ENCODE measurements at regions not wholly inside any gene's neighbourhood (a gene's known extent, or its start where the extent isn't known, plus 50 kb on each side); places are given as distances from the start of the nearest gene placed in this dataset.

DNA sequence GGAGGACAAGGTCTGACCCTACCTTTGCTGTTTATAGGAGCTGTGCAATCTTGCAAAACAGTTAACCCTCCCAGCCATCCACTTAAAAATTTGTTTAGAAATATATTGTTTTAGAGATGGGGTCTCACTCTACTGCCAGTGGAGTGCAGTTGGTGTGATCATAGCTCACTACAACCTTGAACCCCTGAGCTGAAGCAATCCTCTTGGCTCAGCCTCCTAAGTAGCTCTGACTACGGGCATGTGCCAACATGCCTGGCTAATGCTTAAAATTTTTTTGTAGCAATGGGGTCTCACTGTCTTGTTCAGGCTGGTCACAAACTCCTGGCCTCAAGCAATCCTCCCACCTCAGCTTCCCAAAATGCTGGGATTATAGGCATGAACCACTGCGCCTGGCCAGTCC is 120.2 kb upstream of the PJA2 start:
- Histone ChIP-seq H3K4me2 (ENCODE audit: insufficient read depth, low read length) (no peak overlapping the region), H4K20me1 (ENCODE audit: insufficient read depth, low read length) (no peaks in the 10 kb centered on the region), H3K27me3 (ENCODE audit: insufficient read depth, low read length) (no peaks in the 10 kb centered on the region), H3K4me1 (ENCODE audit: insufficient read depth, low read length) (peaks cover 16% of the 10 kb centered on the region), H3K36me3 (ENCODE audit: insufficient read depth, low read length) (no peaks in the 10 kb centered on the region), H2AFZ (ENCODE audit: low read length) (no peak overlapping the region), H3K4me3 (ENCODE audit: insufficient read depth, low read length) (no peak overlapping the region), H3K9me3 (ENCODE audit: low read depth, low read length) (no peaks in the 10 kb centered on the region), H3K27ac (ENCODE audit: low read depth, low read length) (no peak overlapping the region), H3K79me2 (ENCODE audit: insufficient read depth, low read length) (no peaks in the 10 kb centered on the region)
- no peak for TF ChIP-seq CTCF (IDR thresholded peaks at IDR 0.05; ENCODE audit: extremely low read depth, low read depth, low read length)
- no peak for DNase-seq (ENCODE audit: insufficient read length, low spot score, missing footprints)

- no peak for TF ChIP-seq CTCF (IDR thresholded peaks at IDR 0.05; ENCODE audit: extremely low read depth, low read depth, low read length)
- peaks cover 16% of the 10 kb centered on the region for H3K4me1 ChIP-seq (ENCODE audit: insufficient read depth, low read length)
- no peaks in the 10 kb centered on the region for H3K27me3 ChIP-seq (ENCODE audit: insufficient read depth, low read length)
- no peaks in the 10 kb centered on the region for H3K79me2 ChIP-seq (ENCODE audit: insufficient read depth, low read length)
- no peak for DNase-seq (ENCODE audit: insufficient read length, low spot score, missing footprints)
- no peaks in the 10 kb centered on the region for H3K9me3 ChIP-seq (ENCODE audit: low read depth, low read length)
- H3K27ac ChIP-seq (ENCODE audit: low read depth, low read length), result no peak overlapping the region
- no peaks in the 10 kb centered on the region for H4K20me1 ChIP-seq (ENCODE audit: insufficient read depth, low read length)
- no peaks in the 10 kb centered on the region for H3K36me3 ChIP-seq (ENCODE audit: insufficient read depth, low read length)
- H3K4me2 ChIP-seq (ENCODE audit: insufficient read depth, low read length), result no peak overlapping the region
- H3K4me3 ChIP-seq (ENCODE audit: insufficient read depth, low read length), result no peak overlapping the region
- no peak overlapping the region for H2AFZ ChIP-seq (ENCODE audit: low read length)
Observed at GRCh38 chr5:109529520-109529919, 119.7 kb upstream of the PJA2 start.

GRCh38 chr5:109524555-109524954 is 114.8 kb upstream of the PJA2 start:
- TF ChIP-seq CTCF (IDR thresholded peaks at IDR 0.05; ENCODE audit: extremely low read depth, low read depth, low read length), result no peak
- H3K4me1 ChIP-seq (ENCODE audit: insufficient read depth, low read length), result no peaks in the 10 kb centered on the region
- no peak for DNase-seq (ENCODE audit: insufficient read length, low spot score, missing footprints)
- no peak overlapping the region for H3K27ac ChIP-seq (ENCODE audit: low read depth, low read length)
- no peaks in the 10 kb centered on the region for H4K20me1 ChIP-seq (ENCODE audit: insufficient read depth, low read length)
- no peaks in the 10 kb centered on the region for H3K36me3 ChIP-seq (ENCODE audit: insufficient read depth, low read length)
- no peaks in the 10 kb centered on the region for H3K27me3 ChIP-seq (ENCODE audit: insufficient read depth, low read length)
- no peak overlapping the region for H2AFZ ChIP-seq (ENCODE audit: low read length)
- no peak overlapping the region for H3K4me2 ChIP-seq (ENCODE audit: insufficient read depth, low read length)
- no peaks in the 10 kb centered on the region for H3K79me2 ChIP-seq (ENCODE audit: insufficient read depth, low read length)
- H3K9me3 ChIP-seq (ENCODE audit: low read depth, low read length), result no peaks in the 10 kb centered on the region
- no peak overlapping the region for H3K4me3 ChIP-seq (ENCODE audit: insufficient read depth, low read length)

DNA sequence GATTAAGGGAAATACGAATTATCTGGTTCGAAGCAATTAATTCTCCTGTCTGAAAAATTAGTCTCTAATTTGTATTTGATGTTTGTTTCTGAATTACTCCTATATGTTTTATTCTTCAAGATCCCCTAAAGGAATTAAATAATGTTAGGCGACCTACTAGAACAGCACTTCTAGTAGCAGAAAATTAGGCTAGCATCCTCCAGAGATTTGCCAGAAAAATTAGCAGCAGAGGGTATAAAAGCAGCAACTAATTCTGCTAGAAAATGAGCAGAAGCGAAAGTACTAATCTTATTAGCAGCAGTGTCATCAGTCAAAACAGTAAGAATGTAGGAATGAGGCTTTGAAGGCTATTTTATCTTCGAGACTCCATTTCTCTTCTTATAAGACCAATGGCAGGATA is 114.3 kb upstream of the PJA2 start:
- no peaks in the 10 kb centered on the region for H4K20me1 ChIP-seq (ENCODE audit: insufficient read depth, low read length)
- no peaks in the 10 kb centered on the region for H3K27me3 ChIP-seq (ENCODE audit: insufficient read depth, low read length)
- DNase-seq (ENCODE audit: insufficient read length, low spot score, missing footprints), result no peak
- H2AFZ ChIP-seq (ENCODE audit: low read length), result no peak overlapping the region
- H3K36me3 ChIP-seq (ENCODE audit: insufficient read depth, low read length), result no peaks in the 10 kb centered on the region
- H3K79me2 ChIP-seq (ENCODE audit: insufficient read depth, low read length), result no peaks in the 10 kb centered on the region
- no peaks in the 10 kb centered on the region for H3K9me3 ChIP-seq (ENCODE audit: low read depth, low read length)
- no peak overlapping the region for H3K4me3 ChIP-seq (ENCODE audit: insufficient read depth, low read length)
- H3K4me1 ChIP-seq (ENCODE audit: insufficient read depth, low read length), result no peaks in the 10 kb centered on the region
- no peak for TF ChIP-seq CTCF (IDR thresholded peaks at IDR 0.05; ENCODE audit: extremely low read depth, low read depth, low read length)
- H3K27ac ChIP-seq (ENCODE audit: low read depth, low read length), result no peak overlapping the region
- H3K4me2 ChIP-seq (ENCODE audit: insufficient read depth, low read length), result no peak overlapping the region

Data from osteoblast (primary cell).